Stromal cell of bone marrow (primary cell): ENCODE measurements at regions not wholly inside any gene's neighbourhood (a gene's known extent, or its start where the extent isn't known, plus 50 kb on each side); places are given as distances from the start of the nearest gene placed in this dataset.
"Not testable (repeated sequence)": the region's sequence is repeated elsewhere in the genome, so short reads cannot be mapped to it uniquely, and the experiment has no call there.

Experiments
- DNase-seq: peaks from one replicate; pipeline ENCODE4 v3.0.0-alpha.2; 2012; ENCODE audit warnings: low read depth

GRCh38 chr11:41519696-41520095 lies 60.2 kb upstream of the LRRC4C start:
- DNase-seq = no peak

DNA sequence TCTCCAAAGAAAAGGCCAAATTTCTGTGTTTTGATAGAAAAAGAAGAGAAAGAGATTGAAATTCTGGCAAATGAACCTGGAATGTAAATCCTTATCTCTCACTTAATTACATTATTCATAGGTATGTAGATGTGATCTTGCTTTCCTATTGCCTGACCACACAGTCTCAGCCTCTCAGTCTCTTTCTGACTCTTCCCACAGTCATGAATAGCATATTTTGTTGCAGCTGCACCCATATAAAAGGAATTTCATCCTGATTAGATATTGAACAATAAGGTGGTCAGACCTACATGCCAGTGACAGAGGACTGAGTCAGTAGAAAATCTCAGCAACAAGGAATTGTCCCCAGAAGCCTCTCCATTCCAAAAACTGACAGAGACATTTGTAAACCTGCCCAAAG lies 62.9 kb upstream of the LRRC4C start:
- DNase-seq = no peak

- no peak for DNase-seq
These were observed 63.6 kb upstream of the LRRC4C start for GRCh38 chr11:41522899-41523672.

- DNase-seq = no peak
These were observed 68.1 kb upstream of the LRRC4C start for GRCh38 chr11:41527530-41527929.

DNA sequence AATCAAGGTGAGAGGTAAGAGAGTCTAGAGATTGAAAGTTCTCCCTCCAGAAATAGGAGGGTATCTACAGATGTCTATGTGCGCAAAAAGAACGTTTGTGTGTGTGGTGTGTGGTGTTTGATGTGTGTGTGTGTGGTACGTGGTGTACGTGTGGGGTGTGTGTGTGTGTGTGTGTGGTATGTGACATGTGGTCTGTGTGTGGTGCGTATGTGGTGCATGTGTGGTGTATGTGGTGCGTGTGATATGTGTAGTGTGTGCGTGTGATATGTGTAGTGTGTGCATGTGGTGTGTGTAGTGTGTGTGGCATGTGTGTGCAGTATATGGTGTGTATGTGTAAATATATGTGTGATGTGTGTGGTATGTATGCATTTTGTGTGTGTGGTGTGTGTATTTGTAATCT lies 73.0 kb upstream of the LRRC4C start:
- DNase-seq = no peak

GRCh38 chr11:41533761-41534160 lies 74.3 kb upstream of the LRRC4C start:
- no peak for DNase-seq

GRCh38 chr11:41534391-41534790 lies 74.9 kb upstream of the LRRC4C start:
- no peak for DNase-seq

DNA sequence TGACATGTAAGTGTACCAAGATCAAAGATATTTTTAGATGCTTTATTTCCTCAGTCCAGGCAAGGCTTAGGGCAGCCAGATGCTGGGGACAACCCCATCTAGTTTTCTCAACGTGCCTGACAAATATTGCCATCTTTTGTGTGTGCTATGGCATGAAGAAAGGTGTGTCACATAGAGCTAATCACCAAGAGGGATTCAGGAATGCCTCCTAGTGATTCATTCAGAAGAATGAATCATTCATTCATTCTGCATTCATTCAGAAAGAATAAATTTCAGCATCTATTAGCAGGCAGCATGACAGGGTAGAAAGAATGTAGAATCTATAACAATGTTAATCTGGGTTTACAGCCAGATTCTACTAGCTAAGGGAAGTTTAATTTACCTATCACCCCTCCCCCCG lies 75.4 kb upstream of the LRRC4C start:
- DNase-seq = no peak

DNA sequence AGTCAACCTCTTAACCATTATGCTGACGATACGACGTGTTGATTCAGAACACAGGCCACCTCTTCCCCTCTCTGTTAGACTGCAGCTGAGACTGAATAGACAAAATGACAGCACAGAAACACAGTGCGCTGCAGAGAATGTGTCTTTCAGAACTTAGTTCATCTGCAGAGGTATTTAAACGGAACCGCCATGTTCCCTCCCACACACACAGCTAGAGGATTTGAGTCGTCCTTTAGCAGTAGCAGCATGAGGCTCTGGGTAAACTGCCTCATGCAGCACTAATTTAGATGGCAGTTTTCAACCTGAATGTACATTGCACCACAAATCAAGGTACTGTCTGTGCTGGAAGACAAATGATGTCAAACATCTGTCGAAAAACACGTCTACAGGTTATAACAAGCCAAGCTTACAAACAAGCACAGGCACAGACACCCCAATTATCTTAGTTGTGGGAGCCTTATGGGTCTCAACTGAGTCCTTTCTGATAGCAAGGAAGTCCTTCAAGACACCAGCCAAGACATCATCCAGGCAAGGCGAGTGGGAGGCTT lies 76.6 kb upstream of the LRRC4C start:
- no peak for DNase-seq

DNA sequence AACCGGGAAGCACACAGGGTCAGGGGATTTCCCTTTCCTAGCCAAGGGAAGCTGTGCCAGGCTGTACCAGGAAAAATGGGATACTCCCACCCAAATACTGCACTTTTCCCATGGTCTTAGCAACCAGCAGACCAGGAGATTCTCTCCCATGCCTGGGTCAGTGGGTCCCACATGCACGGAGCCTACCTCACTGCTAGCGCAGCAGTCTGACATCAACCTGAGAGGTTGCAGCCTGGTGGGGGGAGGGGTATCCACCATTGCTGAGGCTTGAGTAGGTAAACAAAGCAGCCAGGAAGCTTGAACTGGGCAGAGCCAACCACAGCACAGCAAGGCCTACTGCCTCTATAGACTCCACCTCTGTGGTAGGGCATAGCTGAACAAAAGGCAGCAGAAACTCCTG lies 85.5 kb upstream of the LRRC4C start:
- DNase-seq = not testable (repeated sequence)

DNA sequence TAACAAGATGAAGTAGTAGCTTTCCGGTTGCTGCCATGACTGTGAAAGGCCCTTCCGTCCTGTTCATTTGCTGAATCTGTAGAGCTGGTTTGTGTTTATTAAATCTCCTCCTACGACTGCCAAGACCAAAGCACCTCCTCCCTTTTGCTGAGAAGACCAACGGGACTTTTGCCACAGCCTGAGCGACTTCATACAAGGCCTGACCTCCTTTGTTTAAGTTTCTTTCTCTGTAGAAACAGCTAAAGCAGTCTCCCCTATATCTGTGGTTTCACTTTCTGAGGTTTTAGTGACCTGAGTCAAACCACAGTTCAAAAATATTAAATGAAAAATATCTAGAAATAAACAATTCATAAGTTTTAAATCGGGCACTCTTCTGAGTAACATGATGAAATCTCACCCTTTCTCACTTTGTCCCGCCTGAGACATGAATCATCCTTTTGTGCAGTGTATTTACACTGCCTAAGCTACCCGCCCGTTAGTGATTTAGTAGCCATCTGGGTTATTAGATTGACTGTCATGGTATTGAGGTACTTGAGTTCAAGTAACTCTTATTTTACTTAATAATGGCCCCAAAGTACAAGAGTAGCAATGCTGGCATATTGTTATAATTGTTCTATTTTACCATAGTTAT lies 119.1 kb upstream of the LRRC4C start:
- DNase-seq = no peak

DNA sequence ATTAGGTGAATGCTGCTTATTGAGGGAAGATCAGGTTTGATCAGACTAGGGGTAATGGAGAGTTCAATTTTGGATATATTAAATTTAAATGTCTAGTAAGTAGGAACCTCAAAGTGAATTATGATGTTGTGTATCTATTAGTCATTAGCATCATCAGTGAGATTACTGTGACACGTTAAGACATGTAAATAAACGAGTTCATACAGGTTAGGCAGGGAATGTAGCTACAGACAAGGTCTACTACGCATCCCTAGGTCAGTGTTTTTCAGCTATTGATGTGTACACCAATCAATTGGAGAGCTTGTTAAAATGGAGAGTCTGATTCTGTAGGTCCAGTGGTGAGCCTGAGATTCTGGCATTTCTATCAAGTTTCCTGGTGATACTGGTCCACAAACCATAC lies 120.1 kb upstream of the LRRC4C start:
- no peak for DNase-seq

DNA sequence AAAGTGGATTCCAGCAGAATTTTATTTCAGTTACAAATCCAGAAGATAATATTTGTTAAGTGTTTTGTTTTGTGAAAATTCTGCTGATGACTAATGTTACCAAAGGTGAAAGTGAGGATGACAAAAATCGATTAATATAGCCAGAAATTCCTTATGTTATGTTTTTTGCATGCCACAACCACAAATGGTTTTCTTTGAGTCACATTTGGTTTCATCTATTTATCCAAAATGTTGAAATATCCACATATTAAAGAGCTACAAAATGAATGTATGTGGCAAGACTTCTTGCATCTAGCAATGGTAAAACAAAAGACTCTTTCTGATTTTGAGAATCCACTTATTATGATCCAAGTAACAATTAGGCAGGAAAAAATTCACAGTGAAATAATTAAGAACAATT lies 150.1 kb upstream of the LRRC4C start:
- DNase-seq = no peak

DNA sequence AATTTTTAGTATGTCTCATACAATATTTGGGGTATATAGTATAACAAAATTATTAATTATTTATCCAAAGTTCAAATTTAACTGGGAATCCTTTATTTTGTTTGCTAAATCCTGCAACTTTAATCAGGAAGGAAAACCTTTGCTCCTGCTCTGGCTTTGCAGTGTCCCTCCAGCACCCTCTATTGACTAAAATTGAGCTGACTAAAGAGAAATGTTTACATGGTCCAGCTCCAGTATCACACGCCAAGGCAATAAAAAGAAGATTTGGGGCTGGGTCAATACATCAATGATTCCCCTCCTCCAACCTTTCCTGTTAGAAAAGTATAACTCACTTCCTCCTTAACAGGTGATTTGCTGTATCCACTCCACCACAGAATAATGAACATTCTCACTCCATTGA lies 153.0 kb upstream of the LRRC4C start:
- DNase-seq = no peak

GRCh38 chr11:41613326-41613725 lies 153.9 kb upstream of the LRRC4C start:
- no peak for DNase-seq

GRCh38 chr11:41622707-41623359 lies 163.4 kb upstream of the LRRC4C start:
- no peak for DNase-seq

- no peak for DNase-seq
These were observed 200.5 kb upstream of the LRRC4C start for GRCh38 chr11:41659985-41660384.

GRCh38 chr11:41660585-41660984 lies 201.1 kb upstream of the LRRC4C start:
- no peak for DNase-seq

- DNase-seq = no peak
These were observed 206.2 kb upstream of the LRRC4C start for GRCh38 chr11:41665441-41666360.

DNA sequence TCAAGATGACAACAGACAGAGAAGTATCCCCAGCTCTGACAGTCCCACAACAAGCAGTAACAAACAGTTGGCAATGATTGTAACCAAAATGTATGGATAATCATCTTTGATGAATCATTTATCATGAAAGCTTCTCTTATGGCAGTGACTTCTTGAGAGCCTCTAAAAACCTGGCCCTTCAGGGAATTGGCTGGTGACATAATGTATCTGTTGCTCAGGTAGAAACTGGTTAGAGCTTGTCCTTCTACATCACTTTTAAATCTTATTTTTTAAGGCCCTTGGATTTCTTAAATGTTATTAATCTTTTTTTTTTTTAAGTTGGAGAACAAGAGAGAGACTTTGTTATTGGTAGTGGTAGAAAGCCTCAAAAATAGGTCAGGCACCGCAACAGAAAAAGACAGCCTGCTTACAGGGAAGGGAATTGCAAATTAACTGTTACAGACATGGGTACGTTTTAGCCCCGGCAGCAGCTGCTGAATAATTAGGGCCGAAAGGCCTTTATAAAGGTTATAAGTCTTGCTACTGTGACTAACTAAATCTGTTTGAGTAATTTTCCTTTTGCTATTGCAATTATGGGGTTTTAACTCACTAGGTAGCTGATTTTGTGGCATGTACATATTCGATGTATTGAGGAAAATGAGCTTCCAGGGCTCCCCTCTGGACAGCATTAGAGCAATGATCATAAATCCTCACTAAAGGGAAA lies 207.7 kb upstream of the LRRC4C start:
- no peak for DNase-seq

GRCh38 chr11:41675205-41675604 lies 215.8 kb upstream of the LRRC4C start:
- DNase-seq = no peak
